H1 (cell line): ENCODE measurements at regions not wholly inside any gene's neighbourhood (a gene's known extent, or its start where the extent isn't known, plus 50 kb on each side); places are given as distances from the start of the nearest gene placed in this dataset.

ENCODE experiments used
- CTBP2 ChIP-seq: IDR thresholded peaks from 2 replicates; pipeline ENCODE4 v1.7.0; 2011; ENCODE audit warnings: borderline replicate concordance, mild to moderate bottlenecking, moderate library complexity, mixed read lengths, low read length; ENCODE audit not compliant: insufficient read depth, insufficient read length
- EP300 ChIP-seq, 2 experiments: IDR thresholded peaks; 1 replicate in 1 of 2; 2 replicates in 1 of 2; pipeline ENCODE4 v1.6.1; 2011 to 2012; ENCODE audit warnings: low read depth in 2 of 2, low read length in 2 of 2, mild to moderate bottlenecking in 2 of 2, borderline replicate concordance in 1 of 2, inconsistent platforms in 1 of 2, moderate library complexity in 1 of 2
- FOSL1 ChIP-seq: IDR thresholded peaks from 2 replicates; pipeline ENCODE4 v1.6.1; 2011; ENCODE audit warnings: mild to moderate bottlenecking, low read depth, low read length, moderate library complexity; ENCODE audit not compliant: insufficient read depth
- JUND ChIP-seq: IDR thresholded peaks from 2 replicates; pipeline ENCODE4 v1.6.1; 2011; ENCODE audit warnings: mild to moderate bottlenecking, improper control_type of control experiment, low read length
- POLR2A ChIP-seq, 2 experiments: IDR thresholded peaks; 1 replicate in 1 of 2; 2 replicates in 1 of 2; pipeline ENCODE4 v1.6.1; 2011; ENCODE audit warnings: low read depth in 2 of 2, low read length in 2 of 2, mild to moderate bottlenecking in 2 of 2; ENCODE audit errors: control extremely low read depth in 1 of 2
- RBBP5 ChIP-seq: IDR thresholded peaks from 2 replicates; pipeline ENCODE4 v1.7.1; 2012; ENCODE audit warnings: low read depth, mild to moderate bottlenecking, inconsistent platforms, low read length, moderate library complexity, borderline replicate concordance
- SP1 ChIP-seq: IDR thresholded peaks from 2 replicates; pipeline ENCODE4 v1.6.1; 2011; ENCODE audit warnings: low read depth, low read length
- SP2 ChIP-seq: IDR thresholded peaks from 2 replicates; pipeline ENCODE4 v1.6.1; 2012; ENCODE audit warnings: mild to moderate bottlenecking, low read length, inconsistent platforms
- SP4 ChIP-seq: IDR thresholded peaks from 2 replicates; pipeline ENCODE4 v1.6.1; 2012; ENCODE audit warnings: low read length, inconsistent platforms
- SRF ChIP-seq: IDR thresholded peaks from 2 replicates; pipeline ENCODE4 v1.6.1; 2011; ENCODE audit warnings: mild to moderate bottlenecking, low read depth, low read length, moderate library complexity
- TAF1 ChIP-seq: IDR thresholded peaks from 2 replicates; pipeline ENCODE4 v1.6.1; 2011; ENCODE audit warnings: mild to moderate bottlenecking, low read depth, low read length
- TCF12 ChIP-seq: IDR thresholded peaks from 2 replicates; pipeline ENCODE4 v1.6.1; 2011; ENCODE audit warnings: low read depth, mild to moderate bottlenecking, low read length
- YY1 ChIP-seq: IDR thresholded peaks from 2 replicates; pipeline ENCODE4 v1.6.1; 2011; ENCODE audit warnings: low read depth, mild to moderate bottlenecking, low read length
- TF ChIP-seq, protein P1 (sequence below): IDR thresholded peaks from 2 replicates; pipeline ENCODE4 v1.6.1; 2011; ENCODE audit warnings: low read depth, mild to moderate bottlenecking, low read length; ENCODE audit not compliant: insufficient read depth
- TF ChIP-seq, protein P2 (sequence below): IDR thresholded peaks from 2 replicates; pipeline ENCODE4 v1.6.1; 2012; ENCODE audit warnings: inconsistent platforms

DNA sequence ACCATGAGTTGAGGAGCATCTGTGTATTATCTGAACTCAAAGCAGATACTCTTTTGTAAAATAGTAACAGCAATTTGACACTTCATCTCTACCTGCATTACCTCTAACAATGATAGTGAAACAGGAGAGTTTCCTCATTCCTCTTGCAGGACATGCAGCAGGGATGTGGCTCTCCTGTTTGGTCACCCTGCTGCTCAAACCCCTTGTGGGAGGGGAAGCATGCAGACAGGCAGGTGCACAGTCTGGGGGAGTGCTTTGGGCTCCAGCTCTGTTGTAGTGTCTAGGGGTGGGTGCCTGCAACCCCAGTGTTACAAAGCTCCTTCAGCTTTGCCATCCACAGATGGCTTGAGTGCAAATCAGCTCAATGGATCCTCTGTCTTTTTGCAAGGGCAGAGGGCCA is 827.6 kb downstream of the DACH1 start (continued):
- TF ChIP-seq SP1 (no peak), CTBP2 (no peak), JUND (no peak), POLR2A (IDR thresholded peaks at IDR 0.05; ENCODE audit: control extremely low read depth in 1 of 2, low read depth in 2 of 2, low read length in 2 of 2) (no peak), YY1 (no peak), EP300 (IDR thresholded peaks at IDR 0.05; ENCODE audit: borderline replicate concordance in 1 of 2, low read depth in 2 of 2, low read length in 2 of 2) (no peak), SRF (no peak), FOSL1 (no peak), TCF12 (no peak), SP2 (no peak), SP4 (no peak), RBBP5 (no peak), TAF1 (no peak)
- TF ChIP-seq, protein P1, sequence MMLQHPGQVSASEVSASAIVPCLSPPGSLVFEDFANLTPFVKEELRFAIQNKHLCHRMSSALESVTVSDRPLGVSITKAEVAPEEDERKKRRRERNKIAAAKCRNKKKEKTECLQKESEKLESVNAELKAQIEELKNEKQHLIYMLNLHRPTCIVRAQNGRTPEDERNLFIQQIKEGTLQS, result no peak
- TF ChIP-seq, protein P2, sequence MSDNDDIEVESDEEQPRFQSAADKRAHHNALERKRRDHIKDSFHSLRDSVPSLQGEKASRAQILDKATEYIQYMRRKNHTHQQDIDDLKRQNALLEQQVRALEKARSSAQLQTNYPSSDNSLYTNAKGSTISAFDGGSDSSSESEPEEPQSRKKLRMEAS, result no peak
